IMR-90 (cell line): ENCODE measurements at regions not wholly inside any gene's neighbourhood (a gene's known extent, or its start where the extent isn't known, plus 50 kb on each side); places are given as distances from the start of the nearest gene placed in this dataset.

ENCODE experiments used
- ATAC-seq: fragments of 200-7000 bp; cut with Tn5 transposase; 2 replicates; pipeline ENCODE4 v1.9.1; 2020; ENCODE audit warnings: low read depth, mild to moderate bottlenecking, moderate library complexity
- BruUV-seq: library from RNA; stranded (reverse); fragments of 400-500 nt; replicated peaks from 2 replicates; lab custom pipeline; 2021; lab: Mats Ljungman, UMichigan
- CTCF ChIA-PET: fragments of 300-600 bp; formaldehyde crosslinking; extraction: SDS; loops from one replicate; lab custom pipeline; 2021; ENCODE audit warnings: antibody characterized with exemption; lab: Yijun Ruan, JAX
- POLR2A ChIA-PET: fragments of 300-600 bp; sonication (Branson Sonifier 250); formaldehyde crosslinking; loops from one replicate; lab custom pipeline; 2022; ENCODE audit warnings: antibody characterized with exemption; ENCODE audit not compliant: unreplicated experiment; lab: Charles Lee
- DNase-seq: peaks from one replicate; pipeline ENCODE4 v3.0.0; 2013
- H2AFZ ChIP-seq: replicated peaks from 2 replicates; pipeline ENCODE3; 2013; ENCODE audit warnings: low read length, mild to moderate bottlenecking; ENCODE audit not compliant: poor library complexity
- H2AK5ac ChIP-seq: 2 replicates; pipeline ENCODE4 v1.6.1; 2013; ENCODE audit warnings: low read depth, low read length, inconsistent platforms
- H2AK9ac ChIP-seq: replicated peaks from 2 replicates; pipeline ENCODE3; 2013; ENCODE audit warnings: mild to moderate bottlenecking, low read depth, low read length, moderate library complexity; ENCODE audit not compliant: poor library complexity
- H2BK120ac ChIP-seq: 2 replicates; pipeline ENCODE4 v1.6.1; 2013; ENCODE audit warnings: low read depth, low read length, inconsistent platforms
- H2BK15ac ChIP-seq: 3 replicates; pipeline ENCODE4 v1.6.1; 2013; ENCODE audit warnings: low read depth, low read length, inconsistent platforms
- H2BK20ac ChIP-seq: 2 replicates; pipeline ENCODE4 v1.6.1; 2013; ENCODE audit warnings: low read depth, mild to moderate bottlenecking, inconsistent platforms, low read length, moderate library complexity
- H2BK5ac ChIP-seq: 2 replicates; pipeline ENCODE4 v1.6.1; 2013; ENCODE audit warnings: mild to moderate bottlenecking, low read depth, low read length, inconsistent platforms; ENCODE audit not compliant: poor library complexity, severe bottlenecking
- H3K14ac ChIP-seq: replicated peaks from 2 replicates; pipeline ENCODE4 v1.6.1; 2013; ENCODE audit warnings: low read depth, low read length, inconsistent platforms
- H3K18ac ChIP-seq: 2 replicates; pipeline ENCODE4 v1.6.1; 2013; ENCODE audit warnings: low read depth, low read length, control low read depth
- H3K23ac ChIP-seq: 2 replicates; pipeline ENCODE4 v1.6.1; 2013; ENCODE audit warnings: low read depth, low read length, inconsistent platforms
- H3K27ac ChIP-seq: 2 replicates; pipeline ENCODE4 v1.5.1; 2013; ENCODE audit warnings: mild to moderate bottlenecking, control low read depth, low read length; ENCODE audit not compliant: insufficient read depth
- H3K27me3 ChIP-seq: 2 replicates; pipeline ENCODE4 v1.6.1; 2013; ENCODE audit warnings: low read length; ENCODE audit not compliant: control insufficient read depth, insufficient read depth
- H3K36me3 ChIP-seq: 2 replicates; pipeline ENCODE4 v1.6.1; 2013; ENCODE audit warnings: low read length, mixed read lengths; ENCODE audit not compliant: control insufficient read depth, insufficient read depth
- H3K4ac ChIP-seq: 2 replicates; pipeline ENCODE4 v1.6.1; 2013; ENCODE audit warnings: low read depth, low read length, inconsistent platforms
- H3K4me1 ChIP-seq: 2 replicates; pipeline ENCODE4 v1.6.1; 2013; ENCODE audit warnings: low read length, mixed read lengths; ENCODE audit not compliant: control insufficient read depth, insufficient read depth
- H3K4me2 ChIP-seq: 2 replicates; pipeline ENCODE4 v1.6.1; 2013; ENCODE audit warnings: low read depth, mild to moderate bottlenecking, control low read depth, low read length, moderate library complexity
- H3K4me3 ChIP-seq: 2 replicates; pipeline ENCODE4 v1.5.1; 2013; ENCODE audit warnings: low read depth, mild to moderate bottlenecking, control low read depth, low read length, moderate library complexity; ENCODE audit not compliant: insufficient read depth
- H3K56ac ChIP-seq: 2 replicates; pipeline ENCODE4 v1.6.1; 2013; ENCODE audit warnings: low read length, inconsistent platforms; ENCODE audit not compliant: insufficient read depth; ENCODE audit errors: extremely low read depth
- H3K79me1 ChIP-seq, 2 experiments: 2 replicates each; pipeline ENCODE4 v1.6.1; 2013; ENCODE audit warnings: low read length in 2 of 2, inconsistent platforms in 1 of 2, low read depth in 1 of 2
- H3K9ac ChIP-seq: 2 replicates; pipeline ENCODE4 v1.6.1; 2013; ENCODE audit warnings: low read depth, low read length, control low read depth
- H3K9me1 ChIP-seq: 2 replicates; pipeline ENCODE4 v1.6.1; 2013; ENCODE audit warnings: low read length, inconsistent platforms; ENCODE audit not compliant: insufficient read depth
- H3K9me3 ChIP-seq: 2 replicates; pipeline ENCODE4 v1.6.1; 2013; ENCODE audit warnings: low read length; ENCODE audit not compliant: control insufficient read depth, insufficient read depth
- H4K20me1 ChIP-seq: 2 replicates; pipeline ENCODE4 v1.6.1; 2013; ENCODE audit warnings: low read length, inconsistent platforms; ENCODE audit not compliant: insufficient read depth
- H4K5ac ChIP-seq: 2 replicates; pipeline ENCODE4 v1.6.1; 2013; ENCODE audit warnings: mild to moderate bottlenecking, low read depth, low read length, control low read depth
- H4K8ac ChIP-seq, 2 experiments: 2 replicates each; pipeline ENCODE4 v1.6.1; 2013; ENCODE audit warnings: low read depth in 2 of 2, low read length in 2 of 2, control low read depth in 1 of 2, inconsistent platforms in 1 of 2
- H4K91ac ChIP-seq: 2 replicates; pipeline ENCODE4 v1.6.1; 2013; ENCODE audit warnings: low read depth, low read length, inconsistent platforms; ENCODE audit not compliant: insufficient read depth
- CEBPB ChIP-seq: IDR thresholded peaks from 2 replicates; pipeline ENCODE4 v1.6.1; 2012; ENCODE audit warnings: low read depth, low read length, improper control_type of control experiment
- CHD1 ChIP-seq: IDR thresholded peaks from 2 replicates; pipeline ENCODE4 v1.6.1; 2012; ENCODE audit warnings: low read depth, low read length, improper control_type of control experiment
- ELK1 ChIP-seq: fragments of 150-350 bp; IDR thresholded peaks from 2 replicates; pipeline ENCODE4 v1.6.1; 2016; ENCODE audit warnings: low read depth, mild to moderate bottlenecking, low read length, moderate library complexity, borderline replicate concordance
- FOS ChIP-seq: fragments of 150-350 bp; IDR thresholded peaks from 2 replicates; pipeline ENCODE4 v1.6.1; 2016; ENCODE audit warnings: low read depth, low read length
- POLR2A ChIP-seq: IDR thresholded peaks from 2 replicates; pipeline ENCODE4 v1.6.1; 2012; ENCODE audit warnings: mild to moderate bottlenecking, low read depth, low read length
- RAD21 ChIP-seq: IDR thresholded peaks from 2 replicates; pipeline ENCODE4 v1.6.1; 2012; ENCODE audit warnings: low read length, improper control_type of control experiment
- RFX5 ChIP-seq: IDR thresholded peaks from 2 replicates; pipeline ENCODE4 v1.8.0; 2012; ENCODE audit warnings: low read depth, mild to moderate bottlenecking, low read length, moderate library complexity
- USF2 ChIP-seq: fragments of 150-350 bp; IDR thresholded peaks from 2 replicates; pipeline ENCODE4 v1.6.1; 2017; ENCODE audit warnings: mild to moderate bottlenecking, antibody characterized with exemption, low read length, low read depth
- WGBS, 2 experiments: methylation state at CpG; one replicate each; pipeline versions ENCODE4 v1.1.5 to v1.1.7; 2013; ENCODE audit warnings: missing lambda C conversion rate in 2 of 2; ENCODE audit not compliant: insufficient read length in 1 of 2; ENCODE audit errors: extremely low coverage in 2 of 2; 5-methylcytosine and 5-hydroxymethylcytosine counted together
- dilution Hi-C: fragments of 300-500 bp; cut with HindIII; formaldehyde crosslinking; loops from one replicate; pipeline ENCODE4 v1.14.3; 2018; ENCODE audit warnings: low sequenced_read_pairs; ENCODE audit not compliant: unreplicated experiment
- in situ Hi-C: fragments of 300-500 bp; cut with MboI; formaldehyde crosslinking; loops from 3 replicates; pipeline ENCODE4 v1.14.3; 2019; ENCODE audit warnings: low sequenced_read_pairs, inconsistent platforms, mixed read lengths
- intact Hi-C: fragments of 100-400 bp; cut with micrococcal nuclease; formaldehyde crosslinking; loops from 2 replicates; pipeline ENCODE4 v1.10.0; 2022
- TF ChIP-seq, protein P1 (sequence below): conservative IDR thresholded peaks from 2 replicates; pipeline ENCODE4 v1.5.1; 2012; ENCODE audit warnings: mild to moderate bottlenecking, low read depth, low read length, improper control_type of control experiment

- H2BK20ac ChIP-seq = no peak overlapping the region
- H4K91ac ChIP-seq = no peak overlapping the region
- intact Hi-C loops = no loop called here
- H3K18ac ChIP-seq = no peak overlapping the region
- no peak overlapping the region for H3K56ac ChIP-seq
- H3K9me1 ChIP-seq = no peaks in the 10 kb centered on the region
- no peaks in the 10 kb centered on the region for H3K9me3 ChIP-seq
- H4K5ac ChIP-seq = no peak overlapping the region
- no peak overlapping the region for H3K4me3 ChIP-seq
- no peak overlapping the region for H2AK5ac ChIP-seq
- H3K14ac ChIP-seq = no peak overlapping the region
- no TSS peak for BruUV-seq
- H3K36me3 ChIP-seq = no peaks in the 10 kb centered on the region
- H3K4ac ChIP-seq = no peak overlapping the region
- H3K79me1 ChIP-seq = no peaks in the 10 kb centered on the region
- H3K27me3 ChIP-seq = no peaks in the 10 kb centered on the region
- no peak overlapping the region for H3K9ac ChIP-seq
- H3K4me1 ChIP-seq = no peaks in the 10 kb centered on the region
- TF ChIP-seq CEBPB (no peak), USF2 (no peak), RAD21 (no peak), CHD1 (no peak), FOS (no peak), ELK1 (no peak), POLR2A (no peak), RFX5 (no peak)
- TF ChIP-seq, protein P1, sequence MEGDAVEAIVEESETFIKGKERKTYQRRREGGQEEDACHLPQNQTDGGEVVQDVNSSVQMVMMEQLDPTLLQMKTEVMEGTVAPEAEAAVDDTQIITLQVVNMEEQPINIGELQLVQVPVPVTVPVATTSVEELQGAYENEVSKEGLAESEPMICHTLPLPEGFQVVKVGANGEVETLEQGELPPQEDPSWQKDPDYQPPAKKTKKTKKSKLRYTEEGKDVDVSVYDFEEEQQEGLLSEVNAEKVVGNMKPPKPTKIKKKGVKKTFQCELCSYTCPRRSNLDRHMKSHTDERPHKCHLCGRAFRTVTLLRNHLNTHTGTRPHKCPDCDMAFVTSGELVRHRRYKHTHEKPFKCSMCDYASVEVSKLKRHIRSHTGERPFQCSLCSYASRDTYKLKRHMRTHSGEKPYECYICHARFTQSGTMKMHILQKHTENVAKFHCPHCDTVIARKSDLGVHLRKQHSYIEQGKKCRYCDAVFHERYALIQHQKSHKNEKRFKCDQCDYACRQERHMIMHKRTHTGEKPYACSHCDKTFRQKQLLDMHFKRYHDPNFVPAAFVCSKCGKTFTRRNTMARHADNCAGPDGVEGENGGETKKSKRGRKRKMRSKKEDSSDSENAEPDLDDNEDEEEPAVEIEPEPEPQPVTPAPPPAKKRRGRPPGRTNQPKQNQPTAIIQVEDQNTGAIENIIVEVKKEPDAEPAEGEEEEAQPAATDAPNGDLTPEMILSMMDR = no peak
- no peak overlapping the region for H4K8ac ChIP-seq
- no peak overlapping the region for H2BK5ac ChIP-seq
- in situ Hi-C loops = no loop called here
- ChIA-PET CTCF (interaction anchor here (0.6 kb wide), 1 partner anchor 8 kb away, joined by 3 read pairs; no protein-coding TSS in a partner anchor), POLR2A (no interaction called here)
- H2AK9ac ChIP-seq = no peak overlapping the region
- dilution Hi-C loops = no loop called here
- no peak overlapping the region for H3K4me2 ChIP-seq
- no peak overlapping the region for H2BK120ac ChIP-seq
- no peak for ATAC-seq
- H2AFZ ChIP-seq = no peak overlapping the region
- no CpG with 5 or more reads among the region's 2 CpGs for WGBS, 2 experiments
- no peak overlapping the region for H3K27ac ChIP-seq
- no peak for DNase-seq
- no peaks in the 10 kb centered on the region for H4K20me1 ChIP-seq
- H3K23ac ChIP-seq = no peak overlapping the region
- H2BK15ac ChIP-seq = no peak overlapping the region
Observed at GRCh38 chr13:74706801-74707200, 572.6 kb upstream of the KLF12 start.
